Loucy (cell line): ENCODE measurements at regions not wholly inside any gene's neighbourhood (a gene's known extent, or its start where the extent isn't known, plus 50 kb on each side); places are given as distances from the start of the nearest gene placed in this dataset.

Experiments
- H2AFZ ChIP-seq: fragments of 200-600 bp; sonication (generic); 2 replicates; pipeline ENCODE4 v1.6.0; 2016; ENCODE audit warnings: antibody characterized with exemption, mild to moderate bottlenecking, low read length, moderate library complexity
- H3F3A ChIP-seq: fragments of 200-600 bp; 2 replicates; pipeline ENCODE4 v1.6.0; 2016; ENCODE audit warnings: antibody characterized with exemption, low read depth, mild to moderate bottlenecking
- H3K27me3 ChIP-seq: fragments of 200-600 bp; sonication (generic); 2 replicates; pipeline ENCODE4 v1.6.1; 2014; ENCODE audit warnings: low read length, mild to moderate bottlenecking; ENCODE audit not compliant: insufficient read depth, poor library complexity, severe bottlenecking
- H3K36me3 ChIP-seq: fragments of 200-600 bp; sonication (generic); 2 replicates; pipeline ENCODE4 v1.6.1; 2016; ENCODE audit warnings: low read length; ENCODE audit not compliant: insufficient read depth
- H3K4me1 ChIP-seq: fragments of 200-600 bp; sonication (generic); 2 replicates; pipeline ENCODE4 v1.5.1; 2014; ENCODE audit warnings: low read length, mild to moderate bottlenecking; ENCODE audit not compliant: insufficient read depth, poor library complexity, severe bottlenecking
- H3K4me2 ChIP-seq: fragments of 200-600 bp; sonication (generic); 2 replicates; pipeline ENCODE4 v1.6.0; 2014; ENCODE audit warnings: antibody characterized with exemption, low read length, low read depth, mild to moderate bottlenecking; ENCODE audit not compliant: poor library complexity, severe bottlenecking
- H3K4me3 ChIP-seq: fragments of 200-600 bp; sonication (generic); 2 replicates; pipeline ENCODE4 v1.5.1; 2014; ENCODE audit warnings: low read length, mild to moderate bottlenecking, mixed read lengths; ENCODE audit not compliant: poor library complexity, severe bottlenecking
- H3K79me2 ChIP-seq: fragments of 200-600 bp; sonication (generic); 2 replicates; pipeline ENCODE4 v1.6.1; 2014; ENCODE audit warnings: low read length; ENCODE audit not compliant: insufficient read depth
- H3K9ac ChIP-seq: fragments of 200-600 bp; sonication (generic); 2 replicates; pipeline ENCODE4 v1.6.0; 2014; ENCODE audit warnings: mild to moderate bottlenecking, low read depth, low read length, moderate library complexity; ENCODE audit not compliant: poor library complexity, severe bottlenecking
- H3K9me2 ChIP-seq: fragments of 200-600 bp; sonication (generic); replicated peaks from 2 replicates; pipeline ENCODE4 v1.6.1; 2016; ENCODE audit warnings: low read depth, low read length, mixed read lengths
- H3K9me3 ChIP-seq: fragments of 200-600 bp; sonication (generic); 2 replicates; pipeline ENCODE4 v1.6.1; 2014; ENCODE audit warnings: mild to moderate bottlenecking, antibody characterized with exemption, low read length, low read depth; ENCODE audit not compliant: insufficient read depth
- H4K20me1 ChIP-seq: fragments of 200-600 bp; sonication (generic); 2 replicates; pipeline ENCODE4 v1.6.0; 2014; ENCODE audit warnings: antibody characterized with exemption, low read length, mild to moderate bottlenecking; ENCODE audit not compliant: insufficient read depth, poor library complexity, severe bottlenecking
- CTCF ChIP-seq: fragments of 200-600 bp; sonication (generic); conservative IDR thresholded peaks from 2 replicates; pipeline ENCODE4 v1.5.1; 2014; ENCODE audit warnings: mild to moderate bottlenecking, antibody characterized with exemption, low read length
- EZH2phosphoT487 ChIP-seq: fragments of 200-600 bp; IDR thresholded peaks from 2 replicates; pipeline ENCODE4 v1.6.1; 2018; ENCODE audit warnings: antibody characterized with exemption, mild to moderate bottlenecking, moderate library complexity, borderline replicate concordance

- no peak overlapping the region for H3K4me2 ChIP-seq
- H3F3A ChIP-seq: no peaks in the 10 kb centered on the region
- no peak overlapping the region for H2AFZ ChIP-seq
Measured at GRCh38 chr11:42098075-42098474, 638.6 kb upstream of the LRRC4C start.

DNA sequence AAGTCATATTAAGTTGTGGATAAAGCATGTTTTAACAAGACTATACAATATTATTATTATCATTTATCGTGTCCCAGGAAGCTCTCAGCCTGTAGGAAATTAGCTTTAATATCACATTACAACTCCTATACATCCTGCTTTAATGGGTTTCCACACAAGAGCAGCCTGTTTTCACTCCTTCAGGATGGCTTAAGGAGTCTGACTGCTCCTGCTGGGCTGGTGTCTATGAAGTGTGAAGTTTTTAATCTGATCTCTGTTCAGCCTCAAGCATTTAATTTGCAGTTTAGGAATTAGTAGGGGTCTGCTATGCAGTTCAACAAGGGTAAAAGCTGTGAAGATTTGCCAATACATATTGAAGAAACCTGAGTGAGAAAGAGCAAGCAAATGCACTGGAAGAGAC lies 653.4 kb upstream of the LRRC4C start:
- Histone ChIP-seq H4K20me1 (no peaks in the 10 kb centered on the region), H3K27me3 (no peaks in the 10 kb centered on the region), H3K36me3 (no peaks in the 10 kb centered on the region), H3K4me1 (no peaks in the 10 kb centered on the region), H3K9me3 (no peaks in the 10 kb centered on the region), H3K4me3 (no peak overlapping the region), H3K9ac (no peak overlapping the region), H3K4me2 (no peak overlapping the region), H3K9me2 (no peaks in the 10 kb centered on the region), H3F3A (no peaks in the 10 kb centered on the region), H2AFZ (no peak overlapping the region), H3K79me2 (no peaks in the 10 kb centered on the region)
- TF ChIP-seq EZH2phosphoT487 (no peak), CTCF (no peak)

More at GRCh38 chr11:42098075-42098474, 638.6 kb upstream of the LRRC4C start:
- H3K9ac ChIP-seq: no peak overlapping the region
- no peaks in the 10 kb centered on the region for H3K36me3 ChIP-seq
- no peaks in the 10 kb centered on the region for H3K9me2 ChIP-seq
- TF ChIP-seq CTCF: no peak
- no peak for TF ChIP-seq EZH2phosphoT487
- no peaks in the 10 kb centered on the region for H3K27me3 ChIP-seq
- no peaks in the 10 kb centered on the region for H3K4me1 ChIP-seq
- H3K4me3 ChIP-seq: no peak overlapping the region
- no peaks in the 10 kb centered on the region for H4K20me1 ChIP-seq
- H3K79me2 ChIP-seq: no peaks in the 10 kb centered on the region
- no peaks in the 10 kb centered on the region for H3K9me3 ChIP-seq

DNA sequence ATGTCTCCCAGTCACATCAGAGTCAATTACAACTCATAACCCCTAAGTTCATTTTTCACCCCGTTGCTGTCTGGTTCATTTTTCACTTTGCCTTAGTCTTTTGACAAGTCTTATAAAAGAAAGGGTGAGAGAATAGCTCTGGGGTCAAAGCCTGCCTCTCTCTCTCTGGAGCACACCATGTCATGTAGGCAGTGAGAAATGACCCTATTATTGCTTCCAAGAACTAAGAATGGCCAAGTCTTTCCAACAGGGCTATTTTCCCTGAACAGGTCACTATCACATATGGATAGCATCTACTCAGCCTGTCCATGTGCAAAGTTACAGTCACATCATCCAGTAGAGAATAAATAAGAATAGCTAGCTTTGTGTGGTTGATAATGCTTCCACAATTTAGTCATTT lies 655.5 kb upstream of the LRRC4C start:
- no peak for TF ChIP-seq CTCF
- no peak for TF ChIP-seq EZH2phosphoT487
- H3F3A ChIP-seq: no peaks in the 10 kb centered on the region
- H3K4me1 ChIP-seq: no peaks in the 10 kb centered on the region
- no peak overlapping the region for H2AFZ ChIP-seq
- no peak overlapping the region for H3K9ac ChIP-seq
- no peaks in the 10 kb centered on the region for H3K9me3 ChIP-seq
- H3K9me2 ChIP-seq: no peaks in the 10 kb centered on the region
- H4K20me1 ChIP-seq: no peaks in the 10 kb centered on the region
- H3K36me3 ChIP-seq: no peaks in the 10 kb centered on the region
- no peaks in the 10 kb centered on the region for H3K27me3 ChIP-seq
- no peaks in the 10 kb centered on the region for H3K79me2 ChIP-seq
- H3K4me2 ChIP-seq: no peak overlapping the region
- no peak overlapping the region for H3K4me3 ChIP-seq
